Upper lobe of right lung (tissue), 1 donor: ENCODE measurements at regions not wholly inside any gene's neighbourhood (a gene's known extent, or its start where the extent isn't known, plus 50 kb on each side); places are given as distances from the start of the nearest gene placed in this dataset.
"Not testable (repeated sequence)": the region's sequence is repeated elsewhere in the genome, so short reads cannot be mapped to it uniquely, and the experiment has no call there.

Source experiments
- ATAC-seq: fragments of 200-7000 bp; cut with Tn5 transposase; one replicate; pipeline ENCODE4 v1.9.1; 2020; ENCODE audit warnings: mild to moderate bottlenecking, moderate library complexity
- DNase-seq: peaks from one replicate; pipeline ENCODE4 v3.0.0-alpha.2; 2020
- H3K27ac ChIP-seq: fragments of 200-600 bp; one replicate; pipeline ENCODE4 v1.8.0; 2022
- H3K27me3 ChIP-seq: fragments of 200-600 bp; one replicate; pipeline ENCODE4 v1.8.0; 2022; ENCODE audit warnings: mild to moderate bottlenecking
- H3K36me3 ChIP-seq: fragments of 200-600 bp; one replicate; pipeline ENCODE4 v1.8.0; 2022
- H3K4me1 ChIP-seq: fragments of 200-600 bp; one replicate; pipeline ENCODE4 v1.8.0; 2022
- H3K4me3 ChIP-seq: fragments of 200-600 bp; one replicate; pipeline ENCODE4 v1.8.0; 2022; ENCODE audit warnings: mild to moderate bottlenecking
- H3K9me3 ChIP-seq: fragments of 200-600 bp; one replicate; pipeline ENCODE4 v1.8.0; 2022
- CTCF ChIP-seq: fragments of 200-600 bp; IDR thresholded peaks from one replicate; pipeline ENCODE4 v1.8.0; 2022; ENCODE audit warnings: antibody characterized with exemption
- intact Hi-C: fragments of 100-400 bp; cut with DNase I; formaldehyde crosslinking; loops from one replicate; pipeline ENCODE4 v1.11.0; 2022
- donor health status: DM: no; HTN: yes; CAD: no; lungs with severe emphysema.

- Histone ChIP-seq H3K4me1 (no peaks in the 10 kb centered on the region), H3K36me3 (no peaks in the 10 kb centered on the region), H3K4me3 (no peak overlapping the region), H3K27ac (no peak overlapping the region), H3K27me3 (no peaks in the 10 kb centered on the region), H3K9me3 (no peaks in the 10 kb centered on the region)
- intact Hi-C loops, result no loop called here
- TF ChIP-seq CTCF, result no peak
- DNase-seq (no peak), ATAC-seq (no peak)
Observed at GRCh38 chr17:71502443-71502842, 618.4 kb upstream of the SOX9 start.

- DNase-seq (no peak), ATAC-seq (no peak)
- H3K4me3 ChIP-seq, result no peak overlapping the region
- H3K27me3 ChIP-seq, result no peaks in the 10 kb centered on the region
- H3K36me3 ChIP-seq, result no peaks in the 10 kb centered on the region
- intact Hi-C loops, result no loop called here
- no peak overlapping the region for H3K27ac ChIP-seq
- no peaks in the 10 kb centered on the region for H3K4me1 ChIP-seq
- TF ChIP-seq CTCF, result no peak
- no peaks in the 10 kb centered on the region for H3K9me3 ChIP-seq
Observed at GRCh38 chr17:71503710-71504465, 616.9 kb upstream of the SOX9 start.

- H3K27ac ChIP-seq, result no peak overlapping the region
- no peaks in the 10 kb centered on the region for H3K4me1 ChIP-seq
- no peak overlapping the region for H3K4me3 ChIP-seq
- no peak for DNase-seq
- intact Hi-C loops, result no loop called here
- no peak for ATAC-seq
- H3K9me3 ChIP-seq, result no peaks in the 10 kb centered on the region
- TF ChIP-seq CTCF, result no peak
- no peaks in the 10 kb centered on the region for H3K36me3 ChIP-seq
- no peaks in the 10 kb centered on the region for H3K27me3 ChIP-seq
Observed at GRCh38 chr17:71505200-71505599, 615.6 kb upstream of the SOX9 start.

- intact Hi-C loops, result no loop called here
- Histone ChIP-seq H3K4me1 (no peaks in the 10 kb centered on the region), H3K36me3 (no peaks in the 10 kb centered on the region), H3K27me3 (no peaks in the 10 kb centered on the region), H3K27ac (no peak overlapping the region), H3K9me3 (no peaks in the 10 kb centered on the region), H3K4me3 (no peak overlapping the region)
- no peak for DNase-seq
- no peak for ATAC-seq
- TF ChIP-seq CTCF, result no peak
Observed at GRCh38 chr17:71505981-71506380, 614.8 kb upstream of the SOX9 start.

GRCh38 chr17:71511266-71511995 lies 609.4 kb upstream of the SOX9 start:
- intact Hi-C loops, result no loop called here
- Histone ChIP-seq H3K9me3 (no peaks in the 10 kb centered on the region), H3K27me3 (no peaks in the 10 kb centered on the region), H3K27ac (no peak overlapping the region), H3K4me3 (no peak overlapping the region), H3K36me3 (no peaks in the 10 kb centered on the region), H3K4me1 (no peaks in the 10 kb centered on the region)
- TF ChIP-seq CTCF, result no peak
- no peak for DNase-seq
- no peak for ATAC-seq

- DNase-seq, H3K9me3 ChIP-seq, H3K4me3 ChIP-seq, H3K4me1 ChIP-seq, H3K27me3 ChIP-seq, intact Hi-C loops, ATAC-seq, H3K36me3 ChIP-seq, H3K27ac ChIP-seq: not testable (repeated sequence)
Observed at GRCh38 chr17:71513725-71514124, 607.1 kb upstream of the SOX9 start.
